ENCODE measurements at regions not wholly inside any gene's neighbourhood (a gene's known extent, or its start where the extent isn't known, plus 50 kb on each side); places are given as distances from the start of the nearest gene placed in this dataset.
"Not testable (repeated sequence)": the region's sequence is repeated elsewhere in the genome, so short reads cannot be mapped to it uniquely, and the experiment has no call there.

DNA sequence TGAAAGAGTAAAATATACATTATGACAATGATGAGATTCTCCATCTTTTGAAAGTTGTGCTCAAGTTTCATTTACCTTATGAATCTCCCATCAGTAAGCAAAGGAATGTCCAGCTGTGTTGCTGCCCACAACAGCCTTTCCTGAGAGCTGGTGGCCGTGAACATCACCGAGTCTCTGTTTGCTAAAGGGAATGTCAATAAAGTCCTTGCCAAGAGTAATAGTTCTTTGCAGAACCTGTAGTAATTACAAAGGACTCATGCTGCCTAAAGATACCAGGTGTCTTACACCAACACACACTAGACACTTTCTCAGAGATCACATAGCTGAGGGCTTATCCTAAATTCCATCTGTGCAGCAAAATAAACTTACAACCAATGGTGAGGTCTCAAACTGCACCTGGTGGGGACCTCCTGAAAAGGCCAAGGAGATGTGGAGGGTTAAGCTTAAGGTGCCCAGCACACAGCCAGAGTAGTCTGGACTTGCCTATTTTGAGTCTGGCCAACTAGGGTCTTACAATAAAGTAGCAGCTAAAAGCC lies 111.1 kb upstream of the DAPK1 start:
- Histone ChIP-seq H3K9ac (ENCODE audit: control insufficient read depth, extremely low read depth, insufficient read depth, low read length) (no peak overlapping the region), H3K36me3 (ENCODE audit: control insufficient read depth in 2 of 2, extremely low read depth in 1 of 2, insufficient read depth in 2 of 2, low read length in 2 of 2) (no peaks in the 10 kb centered on the region), H3K4me3 (ENCODE audit: control insufficient read depth in 2 of 3, extremely low read depth in 1 of 3, insufficient read depth in 2 of 3, low read depth in 1 of 3, low read length in 3 of 3) (no peak overlapping the region), H3K4me2 (ENCODE audit: control insufficient read depth, extremely low read depth, insufficient read depth, low read depth, low read length) (no peak overlapping the region), H3K27ac (ENCODE audit: control insufficient read depth, insufficient read depth, low read length) (no peak overlapping the region), H3K9me3 (ENCODE audit: control insufficient read depth, low read depth, low read length) (no peaks in the 10 kb centered on the region), H3K27me3 (ENCODE audit: control insufficient read depth, extremely low read depth, insufficient read depth, low read length) (no peaks in the 10 kb centered on the region), H4K20me1 (ENCODE audit: control insufficient read depth, extremely low read depth, insufficient read depth, low read length) (no peaks in the 10 kb centered on the region), H3K4me1 (ENCODE audit: control insufficient read depth, extremely low read depth, insufficient read depth, low read length) (peaks cover 11% of the 10 kb centered on the region), H3K9me1 (ENCODE audit: control insufficient read depth, extremely low read depth, insufficient read depth, low read length) (no peaks in the 10 kb centered on the region), H3K79me2 (ENCODE audit: control insufficient read depth, insufficient read depth, low read length) (no peaks in the 10 kb centered on the region), H2AFZ (ENCODE audit: control insufficient read depth, low read length) (no peak overlapping the region)
- DNase-seq (ENCODE audit: low read depth, low spot score): no peak
- FAIRE-seq: no peak
- dilution Hi-C loops (cut with MboI; ENCODE audit: extremely low pct_ligation_motif_present, low sequenced_read_pairs): no loop called here
- TF ChIP-seq EZH2 (IDR thresholded peaks at IDR 0.05; ENCODE audit: low read length): no peak
- TF ChIP-seq, protein P1, sequence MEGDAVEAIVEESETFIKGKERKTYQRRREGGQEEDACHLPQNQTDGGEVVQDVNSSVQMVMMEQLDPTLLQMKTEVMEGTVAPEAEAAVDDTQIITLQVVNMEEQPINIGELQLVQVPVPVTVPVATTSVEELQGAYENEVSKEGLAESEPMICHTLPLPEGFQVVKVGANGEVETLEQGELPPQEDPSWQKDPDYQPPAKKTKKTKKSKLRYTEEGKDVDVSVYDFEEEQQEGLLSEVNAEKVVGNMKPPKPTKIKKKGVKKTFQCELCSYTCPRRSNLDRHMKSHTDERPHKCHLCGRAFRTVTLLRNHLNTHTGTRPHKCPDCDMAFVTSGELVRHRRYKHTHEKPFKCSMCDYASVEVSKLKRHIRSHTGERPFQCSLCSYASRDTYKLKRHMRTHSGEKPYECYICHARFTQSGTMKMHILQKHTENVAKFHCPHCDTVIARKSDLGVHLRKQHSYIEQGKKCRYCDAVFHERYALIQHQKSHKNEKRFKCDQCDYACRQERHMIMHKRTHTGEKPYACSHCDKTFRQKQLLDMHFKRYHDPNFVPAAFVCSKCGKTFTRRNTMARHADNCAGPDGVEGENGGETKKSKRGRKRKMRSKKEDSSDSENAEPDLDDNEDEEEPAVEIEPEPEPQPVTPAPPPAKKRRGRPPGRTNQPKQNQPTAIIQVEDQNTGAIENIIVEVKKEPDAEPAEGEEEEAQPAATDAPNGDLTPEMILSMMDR (optimal IDR thresholded peaks at IDR 0.05 in 1 of 3, IDR thresholded peaks at IDR 0.05 in 1 of 3, conservative IDR thresholded peaks at IDR 0.05 in 1 of 3; ENCODE audit: extremely low read depth in 1 of 3, insufficient read depth in 2 of 3, low read length in 3 of 3): no peak

DNA sequence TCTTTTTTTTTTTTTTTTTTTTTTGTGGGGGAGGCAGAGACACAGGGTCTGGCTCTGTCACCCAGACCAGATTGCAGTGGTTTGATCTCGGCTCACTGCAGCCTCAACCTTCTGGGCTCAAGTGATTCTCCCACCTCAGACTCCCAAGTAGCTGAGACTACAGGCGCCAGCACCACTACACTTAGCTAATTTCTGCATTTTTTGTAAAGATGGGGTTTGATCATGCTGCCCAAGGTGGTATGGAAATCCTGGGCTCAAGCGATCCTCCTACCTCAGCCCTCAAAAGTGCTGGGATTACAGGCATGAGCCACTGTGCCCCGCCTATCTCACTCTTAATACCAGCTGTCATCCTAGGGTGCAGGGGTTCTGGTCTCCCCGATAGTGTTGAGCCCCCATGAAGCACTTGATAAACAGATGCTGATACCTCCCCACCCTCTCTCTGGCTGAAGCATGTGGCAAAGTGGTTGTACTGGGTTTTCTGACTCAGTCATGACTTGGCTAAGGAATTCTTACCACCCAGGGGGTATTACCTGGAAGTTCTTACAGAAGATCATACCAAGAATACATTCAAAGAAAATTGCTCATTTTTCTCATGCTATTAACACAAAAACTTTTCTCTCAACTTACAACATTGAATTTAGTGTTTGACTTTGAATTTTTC lies 110.2 kb upstream of the DAPK1 start:
- TF ChIP-seq, protein P1 (optimal IDR thresholded peaks at IDR 0.05 in 1 of 3, IDR thresholded peaks at IDR 0.05 in 1 of 3, conservative IDR thresholded peaks at IDR 0.05 in 1 of 3; ENCODE audit: extremely low read depth in 1 of 3, insufficient read depth in 2 of 3, low read length in 3 of 3): no peak
- no peak for TF ChIP-seq EZH2 (IDR thresholded peaks at IDR 0.05; ENCODE audit: low read length)
- peak overlapping the region; percentile 10 for H2AFZ ChIP-seq (ENCODE audit: control insufficient read depth, low read length)
- H3K36me3 ChIP-seq (ENCODE audit: control insufficient read depth in 2 of 2, extremely low read depth in 1 of 2, insufficient read depth in 2 of 2, low read length in 2 of 2): no peaks in the 10 kb centered on the region
- H3K9ac ChIP-seq (ENCODE audit: control insufficient read depth, extremely low read depth, insufficient read depth, low read length): no peak overlapping the region
- no peak for FAIRE-seq
- no peak overlapping the region for H3K4me3 ChIP-seq (ENCODE audit: control insufficient read depth in 2 of 3, extremely low read depth in 1 of 3, insufficient read depth in 2 of 3, low read depth in 1 of 3, low read length in 3 of 3)
- H3K4me1 ChIP-seq (ENCODE audit: control insufficient read depth, extremely low read depth, insufficient read depth, low read length): peaks cover 11% of the 10 kb centered on the region
- H3K27ac ChIP-seq (ENCODE audit: control insufficient read depth, insufficient read depth, low read length): no peak overlapping the region
- peak; percentile 45 for DNase-seq (ENCODE audit: low read depth, low spot score)
- no peaks in the 10 kb centered on the region for H3K79me2 ChIP-seq (ENCODE audit: control insufficient read depth, insufficient read depth, low read length)
- no peak overlapping the region for H3K4me2 ChIP-seq (ENCODE audit: control insufficient read depth, extremely low read depth, insufficient read depth, low read depth, low read length)
- dilution Hi-C loops (cut with MboI; ENCODE audit: extremely low pct_ligation_motif_present, low sequenced_read_pairs): no loop called here
- H3K9me3 ChIP-seq (ENCODE audit: control insufficient read depth, low read depth, low read length): no peaks in the 10 kb centered on the region
- no peaks in the 10 kb centered on the region for H3K9me1 ChIP-seq (ENCODE audit: control insufficient read depth, extremely low read depth, insufficient read depth, low read length)
- no peaks in the 10 kb centered on the region for H3K27me3 ChIP-seq (ENCODE audit: control insufficient read depth, extremely low read depth, insufficient read depth, low read length)
- H4K20me1 ChIP-seq (ENCODE audit: control insufficient read depth, extremely low read depth, insufficient read depth, low read length): no peaks in the 10 kb centered on the region

DNA sequence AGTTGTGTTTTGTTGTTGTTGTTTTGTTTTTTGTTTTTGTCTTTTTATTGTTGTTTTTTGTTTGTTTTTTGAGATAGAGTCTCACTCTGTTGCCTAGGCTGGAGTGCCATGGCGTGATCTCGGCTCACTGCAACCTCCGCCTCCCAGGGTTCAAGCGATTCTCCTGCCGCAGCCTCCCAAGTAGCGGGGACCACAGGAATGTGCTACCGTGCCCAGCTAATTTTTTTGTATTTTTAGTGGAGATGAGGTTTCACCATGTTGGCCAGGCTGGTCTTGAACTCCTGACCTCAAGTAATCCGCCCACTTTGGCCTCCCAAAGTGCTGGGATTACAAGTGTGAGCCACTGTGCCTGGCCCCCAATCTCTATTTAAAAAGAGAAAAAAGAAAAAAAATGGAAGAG lies 109.0 kb upstream of the DAPK1 start:
- dilution Hi-C loops (cut with MboI; ENCODE audit: extremely low pct_ligation_motif_present, low sequenced_read_pairs); H2AFZ ChIP-seq (ENCODE audit: control insufficient read depth, low read length); FAIRE-seq; H3K79me2 ChIP-seq (ENCODE audit: control insufficient read depth, insufficient read depth, low read length); H3K27ac ChIP-seq (ENCODE audit: control insufficient read depth, insufficient read depth, low read length); H3K36me3 ChIP-seq (ENCODE audit: control insufficient read depth in 2 of 2, extremely low read depth in 1 of 2, insufficient read depth in 2 of 2, low read length in 2 of 2); H3K9me3 ChIP-seq (ENCODE audit: control insufficient read depth, low read depth, low read length); H3K4me2 ChIP-seq (ENCODE audit: control insufficient read depth, extremely low read depth, insufficient read depth, low read depth, low read length); H3K27me3 ChIP-seq (ENCODE audit: control insufficient read depth, extremely low read depth, insufficient read depth, low read length); H3K9me1 ChIP-seq (ENCODE audit: control insufficient read depth, extremely low read depth, insufficient read depth, low read length); H3K4me3 ChIP-seq (ENCODE audit: control insufficient read depth in 2 of 3, extremely low read depth in 1 of 3, insufficient read depth in 2 of 3, low read depth in 1 of 3, low read length in 3 of 3); DNase-seq (ENCODE audit: low read depth, low spot score); H4K20me1 ChIP-seq (ENCODE audit: control insufficient read depth, extremely low read depth, insufficient read depth, low read length); H3K9ac ChIP-seq (ENCODE audit: control insufficient read depth, extremely low read depth, insufficient read depth, low read length): not testable (repeated sequence)
- peaks cover 11% of the 10 kb centered on the region for H3K4me1 ChIP-seq (ENCODE audit: control insufficient read depth, extremely low read depth, insufficient read depth, low read length)
